Right lobe of liver (tissue), 6 donors: ENCODE measurements at regions not wholly inside any gene's neighbourhood (a gene's known extent, or its start where the extent isn't known, plus 50 kb on each side); places are given as distances from the start of the nearest gene placed in this dataset.

Experiments used
- ATAC-seq, 4 donors: fragments of 200-7000 bp; cut with Tn5 transposase; one replicate each; pipeline ENCODE4 v1.9.1; 2020; ENCODE audit warnings: mild to moderate bottlenecking in 4 of 4, moderate library complexity in 4 of 4
- DNase-seq, 3 donors: peaks; one replicate each; pipeline ENCODE4 v3.0.0-alpha.2; 2020
- H3K27ac ChIP-seq, 3 donors: fragments of 200-600 bp; one replicate each; pipeline ENCODE4 v1.8.0; 2022
- H3K27me3 ChIP-seq, 2 donors: fragments of 200-600 bp; one replicate each; pipeline ENCODE4 v1.8.0; 2022
- H3K36me3 ChIP-seq, 4 donors: fragments of 200-600 bp; sonication (generic) in 1 of 4; one replicate each; pipeline versions ENCODE4 v1.5.1 to v1.8.0; 2017 to 2022; ENCODE audit warnings: control low read depth in 1 of 4
- H3K4me1 ChIP-seq, 4 donors: fragments of 200-600 bp; sonication (generic) in 1 of 4; one replicate each; pipeline versions ENCODE4 v1.5.1 to v1.8.0; 2017 to 2022; ENCODE audit warnings: control low read depth in 1 of 4
- H3K4me3 ChIP-seq, 3 donors: fragments of 200-600 bp; one replicate each; pipeline ENCODE4 v1.8.0; 2022
- H3K9me3 ChIP-seq, 4 donors: fragments of 200-600 bp; sonication (generic) in 1 of 4; one replicate each; pipeline versions ENCODE4 v1.5.1 to v1.8.0; 2017 to 2022; ENCODE audit warnings: control low read depth in 1 of 4
- POLR2A ChIP-seq: fragments of 450-650 bp; IDR thresholded peaks from one replicate; pipeline ENCODE4 v1.6.1; 2017; ENCODE audit warnings: antibody characterized with exemption, mild to moderate bottlenecking
- WGBS: methylation state at CpG from one replicate; pipeline ENCODE4 v1.1.6; 2018; ENCODE audit warnings: low coverage, low lambda C conversion rate; ENCODE audit not compliant: insufficient coverage; ENCODE audit errors: missing lambda C conversion rate; 5-methylcytosine and 5-hydroxymethylcytosine counted together
- intact Hi-C, 2 donors: fragments of 100-400 bp; cut with DNase I; formaldehyde crosslinking; loops; one replicate each; pipeline versions ENCODE4 v1.11.2 to v1.14.1; 2022
- TF ChIP-seq, protein P1 (sequence below), 4 donors: fragments of 200-600 bp in 3 of 4; fragments of 450-650 bp in 1 of 4; IDR thresholded peaks; one replicate each; pipeline versions ENCODE4 v1.5.1 to v1.8.0; 2016 to 2022; ENCODE audit warnings: antibody characterized with exemption in 4 of 4, mild to moderate bottlenecking in 2 of 4
- donor health status: DM: no; HTN: yes; CAD: no.
- donor health status: DM: no; HTN: no; CAD: no.
- donor health status: DM: no; HTN: no; CAD: no.
- donor health status: DM: no; HTN: yes; CAD: no.
- donor health status: DM: no; HTN: yes; CAD: no.

DNA sequence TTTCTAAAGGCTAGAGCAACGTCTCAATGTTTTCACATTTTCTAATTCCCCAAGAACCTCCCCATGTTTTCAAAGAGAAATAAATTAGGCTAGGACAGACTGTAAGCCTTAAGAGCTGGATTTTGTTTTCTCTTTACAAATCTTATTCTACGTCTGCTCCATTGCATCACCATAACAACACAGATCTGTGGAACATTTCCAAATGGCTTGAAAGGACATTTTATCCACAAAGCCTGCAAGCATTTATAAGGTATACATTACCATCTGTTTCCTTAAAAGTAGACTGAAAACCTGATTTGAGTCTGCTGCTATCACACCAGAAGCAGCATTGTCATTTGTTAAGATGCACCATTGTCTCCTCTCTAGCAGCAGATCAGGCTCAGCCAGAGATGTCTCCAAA, 115.3 kb upstream of the PLEKHA5 start:
- intact Hi-C loops: no loop called here
- TF ChIP-seq, protein P1, sequence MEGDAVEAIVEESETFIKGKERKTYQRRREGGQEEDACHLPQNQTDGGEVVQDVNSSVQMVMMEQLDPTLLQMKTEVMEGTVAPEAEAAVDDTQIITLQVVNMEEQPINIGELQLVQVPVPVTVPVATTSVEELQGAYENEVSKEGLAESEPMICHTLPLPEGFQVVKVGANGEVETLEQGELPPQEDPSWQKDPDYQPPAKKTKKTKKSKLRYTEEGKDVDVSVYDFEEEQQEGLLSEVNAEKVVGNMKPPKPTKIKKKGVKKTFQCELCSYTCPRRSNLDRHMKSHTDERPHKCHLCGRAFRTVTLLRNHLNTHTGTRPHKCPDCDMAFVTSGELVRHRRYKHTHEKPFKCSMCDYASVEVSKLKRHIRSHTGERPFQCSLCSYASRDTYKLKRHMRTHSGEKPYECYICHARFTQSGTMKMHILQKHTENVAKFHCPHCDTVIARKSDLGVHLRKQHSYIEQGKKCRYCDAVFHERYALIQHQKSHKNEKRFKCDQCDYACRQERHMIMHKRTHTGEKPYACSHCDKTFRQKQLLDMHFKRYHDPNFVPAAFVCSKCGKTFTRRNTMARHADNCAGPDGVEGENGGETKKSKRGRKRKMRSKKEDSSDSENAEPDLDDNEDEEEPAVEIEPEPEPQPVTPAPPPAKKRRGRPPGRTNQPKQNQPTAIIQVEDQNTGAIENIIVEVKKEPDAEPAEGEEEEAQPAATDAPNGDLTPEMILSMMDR (IDR thresholded peaks at IDR 0.05): no peak
- no peak for TF ChIP-seq POLR2A
- no peak for DNase-seq
- H3K36me3 ChIP-seq: no peaks in the 10 kb centered on the region
- no peaks in the 10 kb centered on the region for H3K27me3 ChIP-seq
- ATAC-seq: peak in 3 of 4 donors; percentile 29 to 44 (median 31)
- H3K4me3 ChIP-seq: no peak overlapping the region
- H3K4me1 ChIP-seq: peaks cover 0 to 32% (median 4%) of the 10 kb centered on the region in 4 donors
- WGBS: 37% methylated on average over 2 of the region's 2 CpGs
- H3K27ac ChIP-seq: no peak overlapping the region
- no peaks in the 10 kb centered on the region for H3K9me3 ChIP-seq

DNA sequence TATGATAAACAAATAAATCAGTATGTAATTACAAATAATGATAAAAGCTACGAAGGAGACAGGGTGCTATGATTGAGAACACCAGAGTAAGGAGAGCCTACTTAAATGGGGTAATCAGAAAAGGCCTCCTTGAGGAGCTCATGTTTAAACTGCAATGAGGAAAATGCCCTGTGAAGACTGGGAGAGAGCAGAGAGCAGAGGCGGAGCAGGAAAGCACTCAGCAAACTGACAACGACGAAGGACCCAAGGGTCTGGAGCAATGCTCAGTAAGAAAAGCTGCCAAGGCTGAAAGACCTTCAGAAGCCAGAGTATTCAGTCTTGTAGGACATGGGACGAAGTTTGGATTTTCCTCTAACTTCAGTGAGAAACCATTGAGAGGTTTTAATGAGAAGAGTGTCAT, 114.2 kb upstream of the PLEKHA5 start:
- TF ChIP-seq, protein P1 (IDR thresholded peaks at IDR 0.05): no peak
- TF ChIP-seq POLR2A: no peak

DNA sequence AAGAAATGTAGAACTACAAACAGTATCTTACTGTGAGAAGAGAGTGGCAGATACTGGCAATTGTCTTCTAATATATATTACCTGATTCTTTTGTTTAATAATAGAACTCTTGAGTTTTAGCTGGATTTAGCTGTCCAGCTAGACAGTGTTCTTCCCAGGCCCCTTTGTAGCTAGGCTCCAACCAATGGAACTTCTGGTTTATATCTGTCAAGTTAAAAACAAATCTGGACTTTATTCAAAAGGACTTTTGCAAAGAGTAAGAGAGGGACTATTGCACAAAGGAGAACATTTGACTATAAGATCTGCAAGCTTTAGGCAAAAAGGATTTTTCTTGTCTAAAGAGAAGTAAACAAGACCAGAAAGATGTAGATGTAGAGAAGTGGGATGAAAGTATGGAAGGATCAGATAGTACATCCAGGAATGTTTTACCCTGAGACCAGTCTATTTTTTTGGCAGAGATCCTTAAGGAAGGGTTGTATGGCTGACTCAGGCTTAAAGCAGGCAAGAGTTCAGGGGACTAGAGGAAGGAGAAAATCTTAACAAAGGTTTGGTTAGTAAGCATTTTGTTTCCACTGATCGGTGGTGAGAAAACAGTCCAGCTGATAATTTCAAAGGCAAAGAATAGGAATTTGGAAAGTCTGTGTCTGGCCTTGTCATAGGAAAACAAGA, 111.1 kb upstream of the PLEKHA5 start:
- 41% methylated on average over 1 of the region's 1 CpG for WGBS
- TF ChIP-seq, protein P1 (IDR thresholded peaks at IDR 0.05): no peak
- no peak for TF ChIP-seq POLR2A
- peak overlapping the region in 1 of 3 donors; percentile 9 for H3K27ac ChIP-seq

More for the DNA sequence above, 114.2 kb upstream of the PLEKHA5 start:
- Histone ChIP-seq H3K27ac (no peak overlapping the region), H3K36me3 (no peaks in the 10 kb centered on the region), H3K4me3 (no peak overlapping the region), H3K9me3 (no peaks in the 10 kb centered on the region), H3K27me3 (no peaks in the 10 kb centered on the region), H3K4me1 (peaks cover 0 to 39% (median 4%) of the 10 kb centered on the region in 4 donors)
- intact Hi-C loops: no loop called here
- 79% methylated on average over 5 of the region's 5 CpGs for WGBS
- ATAC-seq (no peak), DNase-seq (no peak)

DNA sequence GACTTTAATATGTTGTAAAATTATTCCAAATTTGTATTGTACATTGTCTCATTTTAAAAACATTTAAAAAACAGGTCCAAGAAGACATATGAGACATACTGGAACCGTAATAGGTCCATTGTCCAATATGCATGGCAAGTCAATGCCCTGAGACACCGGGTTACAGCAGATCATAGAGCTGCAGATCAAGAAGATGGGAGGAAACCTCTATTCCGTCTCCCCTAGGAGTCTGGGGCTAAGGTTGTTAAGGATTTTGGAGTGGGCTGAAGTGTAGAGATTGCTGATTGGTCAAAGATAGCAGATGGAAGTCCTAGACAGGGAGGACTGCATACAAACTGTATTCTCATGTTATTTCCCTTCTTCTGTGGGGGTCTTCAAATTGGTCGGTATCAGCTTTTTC, 108.3 kb upstream of the PLEKHA5 start:
- intact Hi-C loops: no loop called here
- Histone ChIP-seq H3K4me3 (no peak overlapping the region), H3K36me3 (no peaks in the 10 kb centered on the region), H3K27me3 (no peaks in the 10 kb centered on the region), H3K9me3 (no peaks in the 10 kb centered on the region), H3K4me1 (peaks cover 0 to 32% (median 7%) of the 10 kb centered on the region in 4 donors), H3K27ac (no peak overlapping the region)
- TF ChIP-seq POLR2A: no peak
- TF ChIP-seq, protein P1 (IDR thresholded peaks at IDR 0.05): no peak
- DNase-seq (no peak), ATAC-seq (peak in 2 of 4 donors; percentile 30 to 34)
- WGBS: 29% methylated on average over 4 of the region's 4 CpGs

More for the DNA sequence above, 111.1 kb upstream of the PLEKHA5 start:
- no peaks in the 10 kb centered on the region for H3K36me3 ChIP-seq
- H3K4me3 ChIP-seq: no peak overlapping the region
- DNase-seq: no peak
- intact Hi-C loops: no loop called here
- no peaks in the 10 kb centered on the region for H3K9me3 ChIP-seq
- peak in 2 of 4 donors; percentile 24 to 27 for ATAC-seq
- H3K4me1 ChIP-seq: peaks cover 0 to 40% (median 7%) of the 10 kb centered on the region in 4 donors
- H3K27me3 ChIP-seq: no peaks in the 10 kb centered on the region
